DMS 273 (cell line): ENCODE measurements at regions not wholly inside any gene's neighbourhood (a gene's known extent, or its start where the extent isn't known, plus 50 kb on each side); places are given as distances from the start of the nearest gene placed in this dataset.
"Not testable (repeated sequence)": the region's sequence is repeated elsewhere in the genome, so short reads cannot be mapped to it uniquely, and the experiment has no call there.

Experiments used
- DNase-seq: peaks from one replicate; lab custom pipeline; 2025; ENCODE audit not compliant: unreplicated experiment; lab: John Stamatoyannopoulos, UW

- DNase-seq = no peak
Measured at GRCh38 chr7:37598824-37599223, 84.7 kb upstream of the GPR141 start.

DNA sequence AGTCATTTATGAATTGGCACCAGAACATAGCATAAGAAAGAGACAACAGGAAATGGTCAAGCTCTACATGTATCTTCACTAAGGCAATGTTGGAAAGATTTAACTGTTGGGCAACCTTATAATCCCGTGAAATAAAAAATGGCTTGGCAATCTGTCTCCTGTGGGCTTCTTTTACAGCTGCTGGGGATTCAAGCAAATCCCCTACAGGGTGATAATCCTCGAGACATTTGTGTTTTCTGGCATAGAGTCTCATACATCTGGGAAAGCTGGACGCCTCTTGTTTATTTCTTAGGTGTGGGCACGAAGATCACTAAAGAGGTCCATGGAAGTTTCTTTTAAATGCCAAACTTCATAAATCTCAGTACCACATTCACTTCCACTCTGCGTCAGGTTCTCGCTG, 82.2 kb upstream of the GPR141 start:
- DNase-seq = no peak

DNA sequence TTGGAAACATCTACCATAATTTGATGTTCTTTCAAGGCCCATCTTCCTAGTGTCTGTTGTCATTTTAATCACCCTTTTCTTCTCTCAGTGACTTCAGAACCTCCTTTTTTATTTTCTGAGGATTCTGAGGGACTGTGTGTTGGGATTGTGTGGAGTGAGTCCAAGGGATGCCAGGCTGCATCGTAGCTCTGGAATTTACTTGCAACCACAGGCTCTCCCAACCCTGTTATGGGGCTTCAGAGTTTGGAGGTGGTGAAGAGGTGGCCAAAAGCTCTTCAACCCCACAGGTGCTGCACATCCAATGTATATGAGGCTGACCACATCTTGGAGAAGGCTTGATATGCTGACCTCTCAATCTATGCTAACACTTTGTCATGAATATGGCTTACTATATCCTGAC, 79.5 kb upstream of the GPR141 start:
- no peak for DNase-seq

DNA sequence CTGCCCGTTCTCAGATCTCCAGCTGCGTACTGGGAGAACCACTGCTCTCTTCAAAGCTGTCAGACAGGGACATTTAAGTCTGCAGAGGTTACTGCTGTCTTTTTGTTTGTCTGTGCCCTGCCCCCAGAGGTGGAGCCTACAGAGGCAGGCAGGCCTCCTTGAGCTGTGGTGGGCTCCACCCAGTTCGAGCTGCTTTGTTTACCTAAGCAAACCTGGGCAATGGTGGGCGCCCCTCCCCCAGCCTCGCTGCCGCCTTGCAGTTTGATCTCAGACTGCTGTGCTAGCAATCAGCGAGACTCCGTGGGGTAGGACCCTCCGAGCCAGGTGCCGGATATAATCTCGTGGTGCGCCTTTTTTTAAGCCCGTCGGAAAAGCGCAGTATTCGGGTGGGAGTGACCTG, 66.2 kb upstream of the GPR141 start:
- DNase-seq = not testable (repeated sequence)

DNA sequence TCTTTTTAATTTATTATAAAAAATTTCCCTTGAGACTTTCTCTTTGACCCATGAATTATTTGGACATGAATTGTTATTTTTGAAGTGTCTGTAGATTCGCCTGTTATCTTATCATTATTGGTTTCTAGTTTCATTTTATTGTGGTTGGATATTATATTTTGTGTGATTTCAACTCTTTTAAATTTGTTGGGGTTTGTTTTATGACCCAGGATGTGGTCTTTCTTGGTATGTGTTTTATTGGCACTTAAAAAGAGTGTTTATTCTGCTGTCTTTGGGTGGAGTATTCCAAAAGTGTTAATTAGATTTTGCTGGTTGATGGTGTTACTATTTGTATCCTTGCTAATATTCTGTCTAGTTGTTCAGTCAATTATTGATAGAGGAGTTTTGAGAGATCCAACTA, 50.5 kb upstream of the GPR141 start:
- DNase-seq = no peak
